Cardiac septum (tissue), 1 donor: ENCODE measurements at regions not wholly inside any gene's neighbourhood (a gene's known extent, or its start where the extent isn't known, plus 50 kb on each side); places are given as distances from the start of the nearest gene placed in this dataset.
"Not testable (repeated sequence)": the region's sequence is repeated elsewhere in the genome, so short reads cannot be mapped to it uniquely, and the experiment has no call there.

Experiments used
- DNase-seq: peaks from one replicate; pipeline ENCODE4 v3.0.0-alpha.2; 2020; ENCODE audit warnings: low spot score
- intact Hi-C: fragments of 100-400 bp; cut with DNase I; formaldehyde crosslinking; loops from one replicate; pipeline ENCODE4 v1.14.0; 2022
- donor health status: DM: no; HTN: no; CAD: no.

DNA sequence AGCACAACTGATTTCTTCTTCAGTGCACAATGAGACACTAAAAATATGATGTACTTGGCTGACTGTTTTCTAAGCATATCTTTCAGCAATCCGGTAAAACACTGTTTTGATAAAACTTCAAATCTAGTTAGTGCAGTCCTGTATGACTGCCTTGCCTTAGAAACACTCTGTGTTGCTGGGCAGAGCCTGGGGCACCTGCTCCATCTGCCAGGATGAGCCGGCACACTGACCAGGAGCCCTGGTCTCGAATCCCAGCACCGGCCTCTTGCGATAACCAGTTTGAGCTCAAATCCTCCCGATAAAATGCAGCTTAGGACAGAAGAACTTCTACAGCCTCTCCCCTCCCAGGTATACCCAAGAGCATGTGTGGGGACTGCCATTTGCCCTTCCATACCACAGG, 199.5 kb downstream of the SIPA1L2 start:
- no peak for DNase-seq
- intact Hi-C loops: loop anchor here (10.0 kb wide), 1 partner anchor 566 kb away; no protein-coding TSS in a partner anchor

DNA sequence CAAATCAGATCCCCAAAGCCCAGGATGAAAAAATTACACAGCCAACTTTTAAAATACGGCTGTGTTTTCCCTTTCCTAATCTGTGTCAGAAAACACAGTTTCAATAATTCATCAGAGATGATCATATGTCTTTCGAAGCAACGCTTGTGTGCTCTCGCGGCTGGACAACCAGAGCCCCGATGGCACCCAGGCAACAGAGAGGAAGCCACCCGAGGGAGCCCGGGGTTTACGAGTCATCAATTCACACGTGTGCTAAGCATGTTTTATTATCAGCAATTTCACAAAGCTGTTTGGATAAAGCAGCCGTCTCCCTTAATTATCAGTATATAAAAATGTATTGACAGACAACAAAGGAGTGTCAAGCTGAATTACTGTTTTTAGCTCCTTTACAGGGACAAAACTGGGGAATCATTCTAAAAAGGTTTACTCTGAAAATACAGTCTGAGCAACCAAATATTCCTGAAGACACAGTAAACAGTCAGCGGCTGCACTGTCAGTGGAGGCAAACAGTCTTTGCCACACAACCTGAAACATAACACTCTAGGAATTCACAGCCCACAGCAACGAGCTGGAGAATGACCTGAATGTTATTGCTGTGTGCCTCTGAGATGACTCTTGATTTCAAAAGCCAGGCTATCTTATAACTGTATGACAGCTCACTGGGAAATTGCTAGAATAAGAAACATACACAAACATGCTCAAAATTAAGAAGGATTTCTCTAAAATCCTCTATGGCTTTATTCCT, 201.0 kb downstream of the SIPA1L2 start:
- DNase-seq: no peak
- intact Hi-C loops: loop anchor here (2.0 kb wide), 2 partner anchors 192 to 200 kb away; no protein-coding TSS in a partner anchor

DNA sequence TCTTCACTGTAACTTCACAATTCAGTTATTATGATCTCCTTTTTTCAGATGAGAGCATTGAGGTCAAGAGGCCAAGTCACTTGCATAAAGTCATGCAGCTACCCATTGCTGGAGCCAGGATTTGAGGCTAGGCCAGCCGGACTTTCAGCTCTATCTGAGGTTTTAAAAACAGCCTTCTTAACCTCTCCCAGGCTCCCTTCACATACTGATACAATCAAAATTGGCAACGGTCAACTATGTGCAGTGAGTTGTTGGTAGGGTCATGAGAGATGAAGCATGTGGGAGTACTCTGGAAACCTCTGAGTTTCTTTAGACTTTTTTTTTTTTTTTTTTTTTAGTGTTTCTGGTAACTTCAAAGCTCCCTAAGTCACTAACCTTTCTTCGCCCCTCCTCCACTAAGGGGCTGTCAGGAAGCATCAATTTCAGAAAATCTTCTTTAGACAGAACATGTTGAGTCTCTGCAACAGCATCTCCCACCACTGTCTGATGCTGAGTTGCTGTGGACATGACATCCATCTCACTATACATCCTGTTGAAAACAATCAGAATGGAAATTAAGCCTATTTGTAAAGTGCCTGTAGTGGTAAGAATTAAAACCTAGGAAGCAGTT, 201.8 kb downstream of the SIPA1L2 start:
- DNase-seq: no peak
- intact Hi-C loops: loop anchor here (2.0 kb wide), 2 partner anchors 193 to 201 kb away; no protein-coding TSS in a partner anchor

DNA sequence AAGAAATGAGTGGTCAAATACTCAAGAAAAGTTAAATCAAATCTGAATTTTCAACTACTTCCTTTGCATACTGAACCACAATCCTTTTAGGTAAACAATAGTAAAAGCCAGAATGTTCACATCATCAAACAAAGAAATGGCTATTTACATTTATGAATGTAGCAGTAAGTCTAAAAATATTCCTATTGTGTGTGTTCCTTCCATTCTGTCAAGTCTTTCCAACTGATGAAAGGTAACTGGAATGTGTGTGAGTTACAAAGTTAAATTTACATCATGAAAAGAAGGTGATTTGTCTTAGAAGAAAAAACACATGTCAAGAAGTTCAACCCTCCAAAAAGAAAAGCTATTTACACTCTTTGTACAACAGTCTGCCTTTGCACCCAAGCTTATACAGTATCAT, 203.1 kb downstream of the SIPA1L2 start:
- DNase-seq: no peak
- intact Hi-C loops: no loop called here

DNA sequence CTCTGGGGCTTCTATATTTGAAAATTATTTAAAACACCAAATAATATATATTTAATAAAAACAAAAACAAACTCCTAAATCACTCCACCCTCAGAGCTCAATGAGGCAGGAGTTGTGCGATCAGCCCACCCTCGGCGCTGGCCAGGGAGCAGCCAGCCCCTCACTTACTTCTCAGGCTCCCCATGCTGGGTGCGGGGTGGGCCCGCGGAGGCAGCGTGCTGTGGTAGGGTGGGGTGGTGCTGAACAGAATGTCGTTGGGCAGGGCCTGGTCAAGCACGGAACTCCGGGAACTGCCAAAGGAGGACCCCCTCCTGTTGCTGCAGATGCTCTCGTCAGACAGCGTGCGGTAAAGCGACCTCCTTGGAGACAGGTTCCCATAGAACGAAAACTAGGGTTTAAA, 204.5 kb downstream of the SIPA1L2 start:
- DNase-seq: no peak
- intact Hi-C loops: no loop called here

DNA sequence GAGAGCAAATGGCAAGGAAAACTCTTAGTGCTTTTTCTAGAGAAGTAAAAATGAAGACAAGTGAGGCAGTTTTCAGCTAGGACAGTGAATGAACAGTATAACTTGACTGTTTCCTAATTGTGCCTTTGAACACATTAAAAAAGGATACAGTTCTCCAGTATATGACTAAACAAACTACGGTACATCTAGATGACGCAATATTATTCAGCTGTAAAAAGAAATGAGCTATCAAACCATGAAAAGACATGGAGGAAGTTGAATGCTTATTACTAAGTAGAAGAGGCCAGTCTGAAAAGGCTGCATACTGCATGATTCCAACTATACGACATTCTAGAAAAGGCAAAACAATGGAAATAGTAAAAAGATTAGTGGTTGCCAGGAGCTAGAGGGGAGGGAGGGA, 206.3 kb downstream of the SIPA1L2 start:
- intact Hi-C loops: no loop called here

DNA sequence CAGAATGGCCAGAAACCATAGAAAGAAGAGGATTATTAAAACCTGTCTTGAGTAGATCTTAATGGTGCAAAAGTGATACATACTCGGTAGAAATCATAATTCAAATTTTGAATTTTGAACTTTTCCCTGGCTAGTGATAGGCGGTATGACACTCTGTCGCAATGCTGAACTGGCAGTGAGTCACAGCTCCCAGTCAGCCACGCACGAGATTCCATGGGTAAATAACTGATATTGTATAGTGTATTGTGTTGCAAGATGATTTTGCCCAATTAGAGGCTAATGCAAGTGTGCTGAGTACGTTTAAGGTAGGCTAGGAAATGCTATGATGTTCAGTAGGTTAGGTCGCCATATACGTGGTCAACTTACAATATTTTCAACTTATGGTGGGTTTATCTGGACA, 207.0 kb downstream of the SIPA1L2 start:
- DNase-seq: no peak
- intact Hi-C loops: no loop called here

More for the DNA sequence above, 206.3 kb downstream of the SIPA1L2 start:
- no peak for DNase-seq

DNA sequence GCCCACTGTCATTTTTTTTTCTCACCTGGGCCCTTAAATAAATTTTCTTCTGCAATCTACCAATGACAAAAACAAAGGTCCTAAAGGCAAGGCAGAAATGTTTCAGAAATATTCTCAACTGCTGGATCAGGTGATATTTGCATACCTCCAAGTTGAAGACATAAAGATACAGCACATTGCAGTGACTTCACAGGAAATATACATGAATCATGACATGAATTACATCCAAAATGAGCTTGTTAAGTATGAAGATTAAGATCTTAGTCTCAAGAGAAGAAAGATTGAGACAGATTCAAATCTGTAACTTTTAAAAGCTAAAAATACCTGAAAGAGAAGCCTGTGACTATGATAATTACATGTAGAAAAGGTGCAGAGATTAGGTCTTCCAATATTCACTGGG, 207.8 kb downstream of the SIPA1L2 start:
- DNase-seq: no peak
- intact Hi-C loops: no loop called here

DNA sequence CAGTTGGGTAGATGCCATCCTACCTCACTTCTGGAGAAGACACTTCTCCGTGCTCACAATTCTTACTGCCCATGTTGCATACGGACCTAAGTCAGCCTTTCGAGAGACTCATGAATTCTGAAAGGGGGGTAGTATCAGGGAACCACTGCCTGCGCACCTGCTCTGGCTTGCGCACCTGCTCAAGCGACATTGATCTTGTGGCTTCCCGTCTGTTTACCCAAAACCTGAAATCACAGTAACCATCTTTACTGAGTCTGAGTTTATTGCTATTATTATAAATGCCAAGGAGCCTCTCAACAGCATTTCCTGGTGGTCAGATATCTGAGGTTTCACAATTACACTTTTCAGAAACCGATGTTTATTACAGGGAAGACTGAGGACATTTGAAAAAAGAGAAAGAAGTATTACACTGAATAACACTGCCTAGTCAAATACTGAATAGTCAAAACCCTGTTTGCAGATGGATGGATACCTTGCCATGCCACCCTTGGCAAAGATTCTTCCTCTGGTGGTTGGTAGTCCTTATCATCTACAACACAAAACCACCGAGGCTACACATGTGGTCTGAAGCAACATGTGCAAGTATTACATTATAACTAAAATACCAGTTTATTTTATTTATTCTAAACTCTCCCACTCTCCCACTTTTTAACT, 208.7 kb downstream of the SIPA1L2 start:
- intact Hi-C loops: no loop called here
- no peak for DNase-seq

DNA sequence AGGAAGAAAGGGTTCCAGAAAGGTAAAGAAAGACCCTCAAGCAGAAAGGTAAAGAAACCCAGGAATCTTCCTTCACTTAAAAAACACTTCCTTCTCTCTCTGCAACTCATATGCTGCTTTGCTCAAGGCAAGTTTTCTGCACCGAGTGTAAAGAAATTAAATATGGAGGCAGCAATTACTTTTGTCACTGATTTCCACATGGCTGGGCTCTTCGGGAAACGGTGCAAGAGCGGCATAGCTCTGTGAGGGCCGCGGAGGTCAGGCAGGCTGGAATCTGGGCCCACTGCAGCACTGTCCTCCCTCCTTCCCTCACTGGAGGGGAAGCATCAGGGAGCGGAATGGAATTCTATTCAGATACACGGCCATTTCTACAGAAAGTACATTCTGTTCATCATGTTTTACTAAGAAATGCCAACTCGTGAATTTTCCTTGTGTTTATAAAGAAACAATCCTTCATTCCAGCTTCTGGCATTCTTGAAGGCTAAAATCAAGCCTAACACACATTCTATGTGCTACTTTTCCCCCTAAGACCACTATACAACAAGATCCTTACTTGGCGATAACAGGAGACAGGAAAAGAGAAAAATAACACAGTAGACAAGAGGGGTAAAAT, 212.2 kb downstream of the SIPA1L2 start:
- DNase-seq: no peak
- intact Hi-C loops: no loop called here

DNA sequence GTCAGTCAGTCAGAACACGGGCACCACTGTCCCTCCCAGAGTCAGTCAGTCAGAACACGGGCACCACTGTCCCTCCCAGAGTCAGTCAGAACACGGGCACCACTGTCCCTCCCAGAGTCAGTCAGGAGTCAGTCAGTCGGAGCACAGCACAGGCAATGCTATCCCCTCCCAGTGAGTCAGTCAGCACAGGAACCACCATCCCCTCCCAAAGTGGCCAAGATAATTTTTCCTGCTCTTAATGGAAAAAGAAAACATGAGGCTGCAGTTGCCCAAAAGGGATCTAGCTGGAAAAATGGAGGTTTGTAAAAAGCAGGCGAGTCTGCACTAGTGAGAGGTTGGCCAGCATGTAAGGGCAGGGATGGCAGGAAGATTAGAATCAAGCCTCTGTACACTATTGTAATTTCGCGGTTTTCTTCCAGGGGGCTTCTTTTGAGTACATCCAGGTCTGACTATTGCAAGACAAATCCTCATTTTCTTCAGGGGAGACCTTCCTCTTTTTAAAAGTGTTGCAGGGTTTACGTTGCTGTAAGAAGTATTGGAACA, 213.8 kb downstream of the SIPA1L2 start:
- intact Hi-C loops: no loop called here
- DNase-seq: no peak

DNA sequence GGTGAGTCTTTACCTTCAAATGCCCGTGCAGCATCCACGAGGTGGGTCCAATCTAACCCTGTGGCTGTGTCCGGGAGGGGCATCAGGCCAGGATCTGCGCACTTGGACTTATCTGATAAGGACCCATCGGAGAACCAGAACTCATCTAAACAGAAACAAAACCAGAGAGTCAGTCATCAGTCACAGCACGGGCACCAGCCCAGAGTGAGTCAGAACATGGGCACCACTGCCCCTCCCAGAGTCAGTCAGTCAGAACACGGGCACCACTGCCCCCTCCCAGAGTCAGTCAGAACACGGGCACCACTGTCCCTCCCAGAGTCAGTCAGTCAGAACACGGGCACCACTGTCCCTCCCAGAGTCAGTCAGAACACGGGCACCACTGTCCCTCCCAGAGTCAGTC, 214.5 kb downstream of the SIPA1L2 start:
- intact Hi-C loops, DNase-seq: not testable (repeated sequence)

DNA sequence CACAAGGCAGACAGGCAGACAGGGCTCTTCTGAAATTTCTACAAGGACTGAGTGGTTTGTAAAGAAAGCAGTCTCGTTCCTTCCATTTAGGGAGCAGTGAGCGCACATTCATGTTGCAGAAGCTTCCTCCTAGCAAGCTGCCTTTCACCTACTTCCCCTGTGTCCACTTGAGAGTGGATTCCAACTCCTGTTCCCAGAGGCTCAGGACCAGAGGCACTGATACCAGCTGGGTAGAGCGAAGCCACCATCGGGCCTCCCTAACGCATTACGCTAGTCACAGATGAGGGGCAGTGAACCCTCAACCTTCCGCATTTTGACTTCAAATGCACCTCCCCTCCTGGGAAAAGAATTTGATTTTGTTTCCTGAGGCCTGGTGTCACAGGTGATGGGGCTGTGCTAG, 215.8 kb downstream of the SIPA1L2 start:
- intact Hi-C loops: no loop called here
- no peak for DNase-seq

DNA sequence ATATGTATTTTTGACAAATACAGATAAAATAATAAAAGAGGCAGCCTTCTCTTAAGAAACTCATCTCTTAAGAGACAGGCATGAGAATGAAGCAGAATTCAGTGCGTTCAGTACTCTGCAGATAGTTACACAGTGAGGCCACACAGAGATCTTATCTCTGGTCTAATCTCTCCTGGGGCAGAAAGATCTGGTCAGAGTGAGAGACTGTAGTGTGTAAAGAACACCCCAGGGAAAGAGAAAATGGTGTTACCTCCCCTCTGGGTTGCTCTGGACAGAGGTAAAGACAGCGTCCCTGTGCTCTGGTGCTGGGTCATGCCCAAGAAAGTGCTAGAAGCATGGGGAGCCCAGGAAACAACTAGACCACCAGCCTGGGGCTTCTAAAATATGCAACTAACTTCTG, 216.3 kb downstream of the SIPA1L2 start:
- intact Hi-C loops: no loop called here
- no peak for DNase-seq

DNA sequence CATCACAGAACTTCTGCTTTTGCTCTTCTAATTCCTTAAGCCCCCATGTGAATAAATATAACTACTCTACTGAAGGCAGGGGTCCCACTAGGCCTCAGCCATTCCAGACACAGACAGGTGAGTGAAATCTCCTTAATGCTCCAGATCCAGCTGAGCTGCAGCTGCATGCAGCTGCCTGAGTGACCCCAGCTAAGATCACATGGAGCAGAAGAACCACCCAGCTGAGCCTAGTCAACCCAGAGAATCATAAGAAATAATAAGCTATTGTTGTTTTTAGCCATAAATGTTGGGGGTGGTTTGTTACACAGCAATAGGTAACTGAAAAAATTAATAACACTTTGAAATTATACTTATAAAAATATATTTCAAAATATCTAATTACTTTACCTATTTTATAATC, 220.3 kb downstream of the SIPA1L2 start:
- no peak for DNase-seq
- intact Hi-C loops: no loop called here

DNA sequence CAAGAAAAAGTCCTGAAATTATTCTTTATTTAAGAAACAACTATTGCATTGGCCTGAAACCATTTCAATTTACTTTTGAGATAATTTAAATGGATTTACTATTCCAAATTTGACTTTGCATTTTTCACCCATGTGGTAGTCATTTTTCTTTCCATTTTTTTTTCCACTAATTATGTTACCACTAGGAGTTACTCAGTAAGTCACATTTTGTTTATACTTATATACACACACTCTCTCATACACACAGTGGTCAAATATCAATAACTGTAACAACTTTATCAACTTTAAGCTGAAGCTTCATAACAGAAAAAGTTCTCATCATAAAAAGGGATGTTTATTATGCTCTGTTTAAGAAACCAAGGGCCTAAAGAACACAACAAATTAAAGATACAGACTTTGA, 222.8 kb downstream of the SIPA1L2 start:
- intact Hi-C loops: no loop called here
- no peak for DNase-seq

DNA sequence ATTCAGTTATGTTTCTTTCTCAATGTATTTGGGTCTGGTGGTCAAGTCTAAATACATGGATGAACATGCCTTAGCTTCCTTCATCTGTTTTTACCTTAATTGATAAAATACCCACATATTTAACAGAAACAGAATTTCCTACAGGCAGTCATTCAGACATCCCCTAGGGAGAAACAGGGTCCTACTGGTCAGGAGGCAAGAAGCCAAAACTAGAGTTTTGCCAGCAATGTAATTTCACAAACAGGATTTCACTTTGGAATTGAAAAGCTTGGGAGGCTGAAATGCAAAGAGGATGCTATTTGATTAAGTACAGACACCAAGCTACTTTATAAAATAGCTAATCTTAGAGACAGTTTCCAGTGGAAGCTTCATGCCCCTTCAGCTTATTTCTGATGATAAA, 224.2 kb downstream of the SIPA1L2 start:
- intact Hi-C loops: no loop called here
- no peak for DNase-seq

DNA sequence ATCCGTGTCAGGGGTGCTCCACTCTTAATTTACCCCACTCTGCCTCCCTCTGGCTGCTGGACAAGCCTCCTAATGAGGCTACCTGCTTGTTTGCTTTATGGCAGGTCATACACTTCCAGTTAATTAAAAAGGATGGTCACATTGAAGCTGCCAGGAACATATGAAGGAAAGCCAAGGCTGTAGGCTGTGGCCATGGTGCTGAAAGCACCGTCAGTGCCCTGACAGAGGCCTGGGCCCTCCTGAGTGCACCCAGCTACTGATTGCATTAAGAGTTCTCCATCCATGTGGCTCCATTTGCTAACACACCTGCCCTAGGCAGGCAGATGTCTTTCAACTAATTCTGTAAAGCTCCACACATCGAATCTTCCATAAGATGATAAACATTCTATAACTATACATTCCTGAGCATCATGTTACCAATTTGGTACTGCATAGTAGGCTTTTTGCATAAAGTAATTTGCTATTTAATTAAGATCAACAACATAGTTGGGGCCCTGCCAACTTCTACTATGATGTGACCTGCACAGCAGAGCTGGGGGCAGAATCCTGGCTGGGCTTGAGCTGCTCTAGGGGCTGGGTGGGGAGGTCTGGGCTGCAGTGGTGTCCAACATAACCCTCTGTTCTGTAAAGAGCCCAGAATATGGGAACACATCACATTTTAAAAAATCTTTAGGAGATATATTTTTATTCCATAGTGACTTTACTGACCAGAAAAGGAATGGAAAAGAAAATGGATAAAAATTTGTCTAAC, 224.8 kb downstream of the SIPA1L2 start:
- DNase-seq: no peak
- intact Hi-C loops: loop anchor here (5.0 kb wide), 1 partner anchor 538 kb away; no protein-coding TSS in a partner anchor

DNA sequence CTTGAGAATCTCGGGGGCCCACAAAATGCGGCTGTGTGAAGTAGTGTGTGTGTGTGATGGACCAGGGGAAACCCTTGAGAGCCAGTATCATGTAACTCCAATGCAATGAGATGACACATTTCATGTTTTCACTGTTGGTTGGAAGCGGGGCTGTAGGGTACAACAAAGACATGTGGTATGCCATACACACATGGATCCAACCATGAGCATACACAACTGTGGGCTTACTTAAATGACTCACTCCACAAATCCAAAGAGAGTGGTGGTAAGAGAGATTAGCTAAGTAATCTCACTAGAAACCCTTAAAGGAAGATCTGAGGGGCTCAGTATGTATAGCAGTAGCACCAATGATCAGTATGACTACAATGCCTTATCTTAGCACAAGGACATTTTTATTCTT, 225.7 kb downstream of the SIPA1L2 start:
- intact Hi-C loops: loop anchor here (5.0 kb wide), 1 partner anchor 537 kb away; no protein-coding TSS in a partner anchor
- DNase-seq: no peak
